Posterior vena cava (tissue), 2 donors: ENCODE measurements at regions not wholly inside any gene's neighbourhood (a gene's known extent, or its start where the extent isn't known, plus 50 kb on each side); places are given as distances from the start of the nearest gene placed in this dataset.
"Not testable (repeated sequence)": the region's sequence is repeated elsewhere in the genome, so short reads cannot be mapped to it uniquely, and the experiment has no call there.

Experiments used
- DNase-seq: peaks from one replicate; pipeline ENCODE4 v3.0.0-alpha.2; 2020; ENCODE audit warnings: low spot score
- intact Hi-C, 2 donors: fragments of 100-400 bp; cut with DNase I; formaldehyde crosslinking; loops; one replicate each; pipeline versions ENCODE4 v1.14.1 to v1.14.2; 2022 to 2023
- donor health status: DM: yes; HTN: yes; CAD: no.
- donor health status: DM: yes; HTN: yes; CAD: no.

GRCh38 chr1:241447031-241447644 lies 72.4 kb downstream of the FH start:
- no peak for DNase-seq
- intact Hi-C loops = no loop called here

GRCh38 chr1:241444836-241445235 lies 74.7 kb downstream of the FH start:
- no peak for DNase-seq
- intact Hi-C loops = no loop called here

- intact Hi-C loops = no loop called here
- DNase-seq = no peak
Observed at GRCh38 chr1:241443561-241443960, 76.0 kb downstream of the FH start.

- intact Hi-C loops = no loop called here
- DNase-seq = no peak
Observed at GRCh38 chr1:241442686-241443085, 76.9 kb downstream of the FH start.

- DNase-seq = no peak
- intact Hi-C loops = no loop called here
Observed at GRCh38 chr1:241440904-241441303, 78.7 kb downstream of the FH start.

GRCh38 chr1:241438686-241439085 lies 80.9 kb downstream of the FH start:
- DNase-seq, intact Hi-C loops: not testable (repeated sequence)

- intact Hi-C loops = no loop called here
- no peak for DNase-seq
Observed at GRCh38 chr1:241432241-241432640, 75.2 kb upstream of the RGS7 start.

GRCh38 chr1:241425091-241425490 lies 68.1 kb upstream of the RGS7 start:
- intact Hi-C loops = not testable (repeated sequence)

GRCh38 chr1:241424480-241424971 lies 67.5 kb upstream of the RGS7 start:
- no peak for DNase-seq

More at GRCh38 chr1:241425091-241425490, 68.1 kb upstream of the RGS7 start:
- DNase-seq = not testable (repeated sequence)

GRCh38 chr1:241423541-241424479 lies 66.8 kb upstream of the RGS7 start:
- DNase-seq = peak; percentile 83

More at GRCh38 chr1:241424480-241424971, 67.5 kb upstream of the RGS7 start:
- intact Hi-C loops = no loop called here

GRCh38 chr1:241422470-241422869 lies 65.5 kb upstream of the RGS7 start:
- no peak for DNase-seq
- intact Hi-C loops = no loop called here

More at GRCh38 chr1:241423541-241424479, 66.8 kb upstream of the RGS7 start:
- intact Hi-C loops = no loop called here

- DNase-seq = no peak
- intact Hi-C loops = no loop called here
Observed at GRCh38 chr1:241419986-241420385, 63.0 kb upstream of the RGS7 start.

- intact Hi-C loops = no loop called here
- no peak for DNase-seq
Observed at GRCh38 chr1:241417258-241417657, 60.3 kb upstream of the RGS7 start.

- DNase-seq = no peak
- intact Hi-C loops = loop anchor here in 1 of 2 donors (5.0 kb wide), 1 partner anchor 718 kb away; no protein-coding TSS in a partner anchor
Observed at GRCh38 chr1:241413974-241414373, 57.0 kb upstream of the RGS7 start.

- intact Hi-C loops = loop anchor here in 1 of 2 donors (5.0 kb wide), 1 partner anchor 719 kb away; no protein-coding TSS in a partner anchor
- no peak for DNase-seq
Observed at GRCh38 chr1:241413386-241413785, 56.4 kb upstream of the RGS7 start.

- DNase-seq = no peak
- intact Hi-C loops = loop anchor here in 1 of 2 donors (5.0 kb wide), 1 partner anchor 720 kb away; no protein-coding TSS in a partner anchor
Observed at GRCh38 chr1:241412646-241413045, 55.6 kb upstream of the RGS7 start.

GRCh38 chr1:241411776-241412338 lies 54.9 kb upstream of the RGS7 start:
- intact Hi-C loops = loop anchor here in 1 of 2 donors (5.0 kb wide), 1 partner anchor 720 kb away; no protein-coding TSS in a partner anchor
- no peak for DNase-seq

GRCh38 chr1:241411056-241411775 lies 54.2 kb upstream of the RGS7 start:
- intact Hi-C loops = loop anchor here in 1 of 2 donors (5.0 kb wide), 1 partner anchor 721 kb away; no protein-coding TSS in a partner anchor
- no peak for DNase-seq

- DNase-seq = no peak
- intact Hi-C loops = no loop called here
Observed at GRCh38 chr1:241408170-241408569, 51.2 kb upstream of the RGS7 start.
